H9 (cell line): ENCODE measurements at regions not wholly inside any gene's neighbourhood (a gene's known extent, or its start where the extent isn't known, plus 50 kb on each side); places are given as distances from the start of the nearest gene placed in this dataset.

Experiments
- DNase-seq: peaks from one replicate; pipeline ENCODE4 v3.0.0-alpha.2; 2017
- H2AFZ ChIP-seq: one replicate; pipeline ENCODE4 v1.6.1; 2013; ENCODE audit warnings: mild to moderate bottlenecking, low read length, control low read depth, moderate library complexity
- H2AK5ac ChIP-seq: 2 replicates; pipeline ENCODE4 v1.6.1; 2013; ENCODE audit warnings: low read length, control low read depth, mixed read lengths; ENCODE audit not compliant: insufficient read length
- H2BK120ac ChIP-seq: one replicate; pipeline ENCODE4 v1.6.1; 2013; ENCODE audit warnings: low read depth, mild to moderate bottlenecking, low read length, control low read depth, inconsistent platforms; ENCODE audit not compliant: poor library complexity, severe bottlenecking
- H2BK12ac ChIP-seq: 2 replicates; pipeline ENCODE4 v1.6.1; 2013; ENCODE audit warnings: low read length, control low read depth, mixed read lengths, low read depth; ENCODE audit not compliant: insufficient read length
- H2BK15ac ChIP-seq: 2 replicates; pipeline ENCODE4 v1.6.1; 2013; ENCODE audit warnings: low read depth, low read length, control low read depth
- H2BK20ac ChIP-seq: one replicate; pipeline ENCODE4 v1.6.1; 2013; ENCODE audit warnings: low read depth, mild to moderate bottlenecking, low read length, control low read depth, inconsistent platforms; ENCODE audit not compliant: poor library complexity, severe bottlenecking
- H2BK5ac ChIP-seq: 2 replicates; pipeline ENCODE4 v1.6.1; 2013; ENCODE audit warnings: low read length, control low read depth, mixed read lengths; ENCODE audit not compliant: insufficient read length
- H3K14ac ChIP-seq: 2 replicates; pipeline ENCODE4 v1.6.1; 2013; ENCODE audit warnings: low read length, control low read depth; ENCODE audit not compliant: insufficient read depth
- H3K18ac ChIP-seq: 2 replicates; pipeline ENCODE4 v1.6.1; 2013; ENCODE audit warnings: low read depth, mild to moderate bottlenecking, mixed read lengths, low read length, control low read depth; ENCODE audit not compliant: insufficient read length
- H3K23ac ChIP-seq: 2 replicates; pipeline ENCODE4 v1.6.1; 2013; ENCODE audit warnings: low read length, control low read depth, mixed read lengths, low read depth; ENCODE audit not compliant: insufficient read length
- H3K23me2 ChIP-seq: 2 replicates; pipeline ENCODE4 v1.6.1; 2013; ENCODE audit warnings: low read depth, mild to moderate bottlenecking, mixed read lengths, low read length, control low read depth; ENCODE audit not compliant: insufficient read length, poor library complexity, severe bottlenecking
- H3K27ac ChIP-seq: 2 replicates; pipeline ENCODE4 v1.5.1; 2013; ENCODE audit warnings: low read length, control low read depth, mixed read lengths, low read depth; ENCODE audit not compliant: insufficient read length
- H3K27me3 ChIP-seq: 2 replicates; pipeline ENCODE4 v1.6.1; 2013; ENCODE audit warnings: low read length, control low read depth, inconsistent platforms; ENCODE audit not compliant: insufficient read depth
- H3K4ac ChIP-seq: 2 replicates; pipeline ENCODE4 v1.6.1; 2013; ENCODE audit warnings: low read depth, mild to moderate bottlenecking, control low read depth, inconsistent platforms, low read length, moderate library complexity
- H3K4me1 ChIP-seq: 2 replicates; pipeline ENCODE4 v1.6.1; 2013; ENCODE audit warnings: low read length, control low read depth, inconsistent platforms; ENCODE audit not compliant: insufficient read depth
- H3K4me2 ChIP-seq: 2 replicates; pipeline ENCODE4 v1.6.1; 2013; ENCODE audit warnings: low read length, control low read depth, mixed read lengths; ENCODE audit not compliant: insufficient read length, insufficient read depth
- H3K56ac ChIP-seq: 2 replicates; pipeline ENCODE4 v1.6.1; 2013; ENCODE audit warnings: low read depth, mild to moderate bottlenecking, mixed read lengths, low read length, control low read depth; ENCODE audit not compliant: insufficient read length
- H3K79me1 ChIP-seq: 2 replicates; pipeline ENCODE4 v1.6.1; 2013; ENCODE audit warnings: low read depth, mild to moderate bottlenecking, moderate library complexity, low read length, control low read depth, inconsistent platforms; ENCODE audit not compliant: insufficient read depth, poor library complexity, severe bottlenecking
- H3K79me2 ChIP-seq: 2 replicates; pipeline ENCODE4 v1.6.1; 2013; ENCODE audit warnings: low read length, control low read depth, inconsistent platforms; ENCODE audit not compliant: insufficient read depth
- H3K9ac ChIP-seq: 2 replicates; pipeline ENCODE4 v1.6.1; 2013; ENCODE audit warnings: low read length, control low read depth, mixed read lengths; ENCODE audit not compliant: insufficient read length; ENCODE audit errors: extremely low read depth
- H3K9me3 ChIP-seq: one replicate; pipeline ENCODE4 v1.6.1; 2013; ENCODE audit warnings: low read depth, low read length, inconsistent platforms; ENCODE audit not compliant: control insufficient read depth
- H3T11ph ChIP-seq: one replicate; pipeline ENCODE4 v1.6.1; 2013; ENCODE audit warnings: mild to moderate bottlenecking, low read length, control low read depth, inconsistent platforms
- H4K20me1 ChIP-seq: one replicate; pipeline ENCODE4 v1.6.1; 2013; ENCODE audit not compliant: control insufficient read depth, insufficient read length, insufficient read depth
- H4K5ac ChIP-seq: 2 replicates; pipeline ENCODE4 v1.6.1; 2013; ENCODE audit warnings: low read depth, mild to moderate bottlenecking, mixed read lengths, low read length, control low read depth; ENCODE audit not compliant: insufficient read length
- H4K8ac ChIP-seq: replicated peaks from 2 replicates; pipeline ENCODE4 v1.6.1; 2013; ENCODE audit warnings: low read length, control low read depth, mixed read lengths, low read depth; ENCODE audit not compliant: insufficient read length
- H4K91ac ChIP-seq: 2 replicates; pipeline ENCODE4 v1.6.1; 2013; ENCODE audit warnings: low read depth, mild to moderate bottlenecking, moderate library complexity, mixed read lengths, low read length, control low read depth; ENCODE audit not compliant: insufficient read length
- H3K27ac Mint-ChIP-seq, 3 experiments: 2 replicates in 2 of 3; 3 replicates in 1 of 3; pipeline ENCODE4 v1.8.0; 2020 to 2021; ENCODE audit warnings: mixed read lengths in 3 of 3, mild to moderate bottlenecking in 1 of 3, moderate library complexity in 1 of 3
- H3K27me3 Mint-ChIP-seq: 2 replicates; pipeline ENCODE4 v1.8.0; 2021; ENCODE audit warnings: low read depth, mild to moderate bottlenecking, moderate library complexity, mixed read lengths
- H3K36me3 Mint-ChIP-seq, 3 experiments: 2 replicates in 2 of 3; 3 replicates in 1 of 3; pipeline ENCODE4 v1.8.0; 2020 to 2021; ENCODE audit warnings: low read depth in 3 of 3, mixed read lengths in 3 of 3; ENCODE audit not compliant: insufficient read depth in 1 of 3
- H3K4me1 Mint-ChIP-seq, 2 experiments: 2 replicates each; pipeline ENCODE4 v1.8.0; 2020; ENCODE audit warnings: mixed read lengths in 2 of 2
- H3K4me3 Mint-ChIP-seq, 2 experiments: 2 replicates in 1 of 2; 3 replicates in 1 of 2; pipeline ENCODE4 v1.8.0; 2020 to 2021; ENCODE audit warnings: mild to moderate bottlenecking in 2 of 2, mixed read lengths in 2 of 2, moderate library complexity in 1 of 2
- H3K9me3 Mint-ChIP-seq, 2 experiments: 2 replicates in 1 of 2; 3 replicates in 1 of 2; pipeline ENCODE4 v1.8.0; 2020; ENCODE audit warnings: mild to moderate bottlenecking in 2 of 2, mixed read lengths in 2 of 2, moderate library complexity in 1 of 2
- CTCF ChIP-seq: fragments of 200-600 bp; sonication (generic); conservative IDR thresholded peaks from 3 replicates; pipeline ENCODE4 v1.8.0; 2021; ENCODE audit warnings: antibody characterized with exemption, mild to moderate bottlenecking
- WGBS: extraction: QIAGEN DNeasy Blood & Tissue Kit; methylation state at CpG from one replicate; pipeline ENCODE4 v1.1.7; 2013; ENCODE audit warnings: missing lambda C conversion rate, low lambda C conversion rate, mixed read lengths; ENCODE audit not compliant: insufficient read length; ENCODE audit errors: extremely low coverage; 5-methylcytosine and 5-hydroxymethylcytosine counted together

GRCh38 chr13:85441975-85442374 lies 357.2 kb downstream of the SLITRK6 start:
- Histone ChIP-seq H2BK12ac (no peak overlapping the region), H3K4me1 (no peaks in the 10 kb centered on the region), H2AFZ (no peak overlapping the region), H3K14ac (no peak overlapping the region), H3K9ac (no peak overlapping the region), H3K27me3 (no peaks in the 10 kb centered on the region), H3K27ac (no peak overlapping the region), H4K5ac (no peak overlapping the region), H4K8ac (no peak overlapping the region), H4K20me1 (no peaks in the 10 kb centered on the region), H3K18ac (no peak overlapping the region), H3K23me2 (no peaks in the 10 kb centered on the region), H3K23ac (no peak overlapping the region), H3T11ph (no peak overlapping the region), H2BK20ac (no peak overlapping the region), H3K79me1 (no peaks in the 10 kb centered on the region), H2BK15ac (no peak overlapping the region), H4K91ac (no peak overlapping the region), H2BK120ac (no peak overlapping the region), H3K4me2 (no peak overlapping the region), H3K56ac (no peak overlapping the region), H3K9me3 (no peaks in the 10 kb centered on the region), H3K4ac (no peak overlapping the region), H2AK5ac (no peak overlapping the region), H3K79me2 (no peaks in the 10 kb centered on the region), H2BK5ac (no peak overlapping the region)
- no peaks in the 10 kb centered on the region for H3K36me3 Mint-ChIP-seq
- H3K4me3 Mint-ChIP-seq = no peak overlapping the region
- no peak for TF ChIP-seq CTCF
- no peaks in the 10 kb centered on the region for H3K27me3 Mint-ChIP-seq
- WGBS = no CpG with 5 or more reads among the region's 1 CpG
- H3K27ac Mint-ChIP-seq = no peak overlapping the region
- peaks cover 0 to 10% of the 10 kb centered on the region in 2 experiments; a peak in 2 of 4 replicates for H3K4me1 Mint-ChIP-seq
- no peak for DNase-seq
- H3K9me3 Mint-ChIP-seq = no peaks in the 10 kb centered on the region
